GM10248 (cell line): ENCODE measurements at regions not wholly inside any gene's neighbourhood (a gene's known extent, or its start where the extent isn't known, plus 50 kb on each side); places are given as distances from the start of the nearest gene placed in this dataset.
A peak's percentile ranks its signal among the peaks of the same experiment; 100 is the strongest.
"Not testable (repeated sequence)": the region's sequence is repeated elsewhere in the genome, so short reads cannot be mapped to it uniquely, and the experiment has no call there.

Source experiments
- CTCF ChIA-PET: fragments of 300-600 bp; sonication (Branson Sonifier 250); formaldehyde crosslinking; extraction: SDS; loops from one replicate; lab custom pipeline; 2021; ENCODE audit warnings: antibody characterized with exemption; lab: Yijun Ruan, JAX
- POLR2A ChIA-PET: fragments of 350-650 bp; sonication (Branson Sonifier 250); formaldehyde crosslinking; extraction: SDS; loops from one replicate; lab custom pipeline; 2020; ENCODE audit warnings: antibody characterized with exemption; lab: Yijun Ruan, JAX
- DNase-seq: peaks from one replicate; pipeline ENCODE4 v3.0.0; 2012; ENCODE audit errors: extremely low spot score
- TF ChIP-seq, protein P1 (sequence below): IDR thresholded peaks from 2 replicates; pipeline ENCODE4 v1.5.1; 2012; ENCODE audit warnings: mild to moderate bottlenecking, low read depth; ENCODE audit errors: extremely low read depth, missing control alignments, control extremely low read depth

DNA sequence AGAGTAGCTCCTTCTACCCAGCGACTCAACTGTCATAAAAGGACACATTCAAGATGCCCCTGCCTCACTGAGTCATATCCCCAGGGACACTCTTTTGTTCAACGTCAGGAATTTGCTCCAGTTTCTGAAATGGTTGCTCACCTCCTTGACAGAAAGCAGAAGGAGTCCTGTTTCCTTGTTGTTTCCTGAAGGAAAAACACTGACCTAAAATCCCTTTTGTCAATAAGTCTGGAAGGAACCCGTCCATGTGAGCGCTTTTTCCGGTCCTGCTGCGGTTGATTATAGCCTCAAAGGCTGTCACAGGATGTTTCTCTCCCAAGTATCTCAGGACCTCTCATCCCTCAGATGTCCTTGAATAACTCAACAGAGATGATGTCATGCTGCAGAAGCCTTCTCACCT is 113.6 kb upstream of the PLEKHG1 start:
- ChIA-PET CTCF (interaction anchor here (1.3 to 1.4 kb wide), 2 partner anchors 55 to 415 kb away, joined by 3 read pairs; no protein-coding TSS in a partner anchor), POLR2A (no interaction called here)
- TF ChIP-seq, protein P1, sequence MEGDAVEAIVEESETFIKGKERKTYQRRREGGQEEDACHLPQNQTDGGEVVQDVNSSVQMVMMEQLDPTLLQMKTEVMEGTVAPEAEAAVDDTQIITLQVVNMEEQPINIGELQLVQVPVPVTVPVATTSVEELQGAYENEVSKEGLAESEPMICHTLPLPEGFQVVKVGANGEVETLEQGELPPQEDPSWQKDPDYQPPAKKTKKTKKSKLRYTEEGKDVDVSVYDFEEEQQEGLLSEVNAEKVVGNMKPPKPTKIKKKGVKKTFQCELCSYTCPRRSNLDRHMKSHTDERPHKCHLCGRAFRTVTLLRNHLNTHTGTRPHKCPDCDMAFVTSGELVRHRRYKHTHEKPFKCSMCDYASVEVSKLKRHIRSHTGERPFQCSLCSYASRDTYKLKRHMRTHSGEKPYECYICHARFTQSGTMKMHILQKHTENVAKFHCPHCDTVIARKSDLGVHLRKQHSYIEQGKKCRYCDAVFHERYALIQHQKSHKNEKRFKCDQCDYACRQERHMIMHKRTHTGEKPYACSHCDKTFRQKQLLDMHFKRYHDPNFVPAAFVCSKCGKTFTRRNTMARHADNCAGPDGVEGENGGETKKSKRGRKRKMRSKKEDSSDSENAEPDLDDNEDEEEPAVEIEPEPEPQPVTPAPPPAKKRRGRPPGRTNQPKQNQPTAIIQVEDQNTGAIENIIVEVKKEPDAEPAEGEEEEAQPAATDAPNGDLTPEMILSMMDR, result no peak
- DNase-seq, result no peak

DNA sequence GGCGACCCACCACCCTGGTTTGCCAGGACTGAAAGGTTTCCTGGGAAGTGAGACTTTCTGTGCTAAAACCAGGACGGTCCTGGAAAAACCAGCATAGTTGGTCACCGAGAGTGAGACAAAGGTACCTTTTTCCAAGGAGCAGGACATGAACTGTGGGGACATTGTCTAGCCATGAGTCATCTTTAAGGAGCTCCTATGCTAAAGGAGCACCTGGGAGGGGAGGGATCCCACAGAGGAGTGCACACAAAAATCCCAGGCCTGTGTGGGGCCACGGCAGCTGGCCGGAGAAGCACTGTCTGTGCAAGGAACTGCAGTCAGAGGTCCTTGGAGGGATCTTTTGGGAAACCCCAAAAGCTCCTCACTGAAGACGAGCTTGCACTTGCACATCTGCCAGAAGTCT is 109.1 kb upstream of the PLEKHG1 start:
- POLR2A ChIA-PET, result no interaction called here
- CTCF ChIA-PET, result interaction anchor here (1.2 to 1.4 kb wide), 3 partner anchors 9 to 21 kb away, joined by 3 to 5 read pairs (median 3); no protein-coding TSS in a partner anchor
- no peak for DNase-seq
- TF ChIP-seq, protein P1, result no peak

DNA sequence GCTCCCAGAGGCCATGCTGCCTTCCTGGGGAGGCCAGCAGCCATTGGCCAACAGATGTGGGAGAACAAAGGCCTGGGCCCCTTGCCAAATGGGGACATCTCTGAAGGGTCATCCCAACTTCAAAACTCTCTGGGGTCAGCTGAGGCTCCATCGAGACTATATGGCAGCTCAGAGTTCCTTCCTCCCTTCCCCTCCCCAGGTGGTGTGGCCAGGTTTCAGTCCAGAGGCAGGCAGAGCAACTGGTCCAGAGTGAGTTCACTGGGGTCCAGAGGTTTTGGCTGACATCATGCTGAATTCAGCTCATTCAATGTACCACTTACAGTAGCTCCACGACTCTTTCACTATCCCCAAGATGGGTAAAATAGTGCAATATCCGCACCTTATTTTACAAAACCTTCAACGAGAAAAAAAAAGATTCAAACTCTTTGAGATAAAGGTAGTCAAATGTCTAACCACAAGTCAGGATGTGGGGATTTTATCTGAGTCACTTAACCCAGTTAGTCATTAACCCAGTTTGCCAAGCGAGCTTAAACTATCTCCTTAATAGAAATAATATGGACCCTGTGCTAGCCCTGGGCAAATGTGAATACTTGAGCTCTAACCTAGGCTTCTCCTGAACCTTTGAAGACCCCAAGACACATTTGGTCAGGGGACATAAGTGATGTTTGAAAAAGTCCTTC is 108.4 kb upstream of the PLEKHG1 start:
- peak; percentile 35 for DNase-seq
- TF ChIP-seq, protein P1, result no peak
- ChIA-PET CTCF (interaction anchor here (0.7 to 1.4 kb wide), 3 partner anchors 9 to 13 kb away, joined by 3 to 5 read pairs (median 3); no protein-coding TSS in a partner anchor), POLR2A (no interaction called here)

DNA sequence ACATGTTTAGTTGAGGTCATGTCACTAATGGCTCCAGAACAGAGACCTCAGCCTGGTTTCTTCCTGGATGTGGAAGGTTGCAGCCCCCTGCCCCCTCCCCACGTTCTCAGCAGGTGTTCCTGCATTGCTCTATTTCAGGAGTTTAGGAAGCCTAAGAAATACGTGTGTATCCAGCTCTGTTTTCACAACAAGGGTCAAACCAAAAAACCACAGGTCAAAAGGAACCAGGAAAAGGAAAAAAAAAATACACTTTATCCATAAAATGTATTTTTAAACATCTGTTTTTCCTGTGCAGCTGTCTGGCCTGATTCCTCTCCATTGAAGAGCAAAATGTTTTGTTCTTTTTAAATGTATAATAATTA is 107.9 kb upstream of the PLEKHG1 start:
- ChIA-PET POLR2A (no interaction called here), CTCF (interaction anchor here (0.7 to 1.4 kb wide), 3 partner anchors 10 to 14 kb away, joined by 3 to 5 read pairs (median 3); no protein-coding TSS in a partner anchor)
- DNase-seq, result no peak
- TF ChIP-seq, protein P1, result no peak

DNA sequence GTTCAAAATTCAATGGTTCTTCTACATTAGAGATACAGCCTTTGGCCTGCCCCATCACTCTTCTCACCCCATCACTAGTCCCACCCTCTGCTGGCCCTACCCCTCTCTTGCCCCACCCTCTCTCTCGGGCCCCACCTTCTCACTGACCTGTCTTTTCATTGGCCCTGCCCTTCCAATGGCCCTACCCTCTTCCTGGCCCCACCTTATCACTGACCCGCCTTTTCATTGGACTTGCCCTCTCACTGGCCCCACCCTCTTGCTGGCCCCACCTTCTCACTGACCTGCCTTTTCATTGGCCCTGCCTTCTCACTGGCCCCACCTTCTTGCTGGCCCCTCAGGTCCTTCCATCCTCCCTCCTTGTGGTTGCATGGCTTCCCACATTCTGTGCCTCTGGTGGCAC is 107.2 kb upstream of the PLEKHG1 start:
- ChIA-PET CTCF (no interaction called here), POLR2A (no interaction called here)
- TF ChIP-seq, protein P1, result no peak
- no peak for DNase-seq

DNA sequence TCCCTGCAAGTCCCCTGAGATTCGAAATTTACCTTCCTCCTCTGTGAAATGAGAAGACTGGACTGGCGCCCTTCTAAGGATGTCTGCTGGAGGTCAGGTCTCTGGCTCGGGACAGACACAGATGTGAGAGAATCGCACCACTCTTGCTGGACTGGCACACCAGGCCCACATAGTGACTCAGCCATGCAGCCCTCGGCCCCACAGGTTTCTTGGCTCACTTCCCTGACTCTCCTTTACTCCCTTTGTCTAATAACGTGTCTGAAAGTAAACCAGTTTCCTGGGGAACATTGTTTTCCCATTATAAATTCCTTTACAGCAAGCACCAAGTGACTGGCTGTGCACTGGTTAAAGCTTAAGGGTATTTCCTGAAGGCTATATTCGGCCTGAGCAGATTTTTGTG is 106.7 kb upstream of the PLEKHG1 start:
- ChIA-PET CTCF (no interaction called here), POLR2A (no interaction called here)
- TF ChIP-seq, protein P1, result no peak
- no peak for DNase-seq

DNA sequence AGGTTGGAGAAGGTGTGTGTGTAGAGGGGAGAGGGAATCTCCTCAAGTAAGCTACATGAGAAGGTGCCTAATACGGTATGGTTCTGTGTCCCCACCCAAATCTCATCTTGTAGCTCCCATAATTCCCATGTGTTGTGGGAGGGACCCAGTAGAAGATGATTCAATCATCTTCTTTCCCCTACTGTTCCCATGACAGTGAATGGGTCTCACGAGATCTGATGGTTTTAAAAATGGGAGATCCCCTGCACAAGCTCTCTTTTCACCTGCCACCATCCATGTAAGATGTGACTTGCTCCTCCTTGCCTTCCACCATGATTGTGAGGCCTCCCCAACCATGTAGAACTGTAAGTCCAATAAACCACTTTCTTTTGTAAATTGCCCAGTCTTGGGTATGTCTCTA is 106.1 kb upstream of the PLEKHG1 start:
- DNase-seq, POLR2A ChIA-PET, CTCF ChIA-PET: not testable (repeated sequence)
